Sciatic nerve (tissue), 2 donors: ENCODE measurements at regions not wholly inside any gene's neighbourhood (a gene's known extent, or its start where the extent isn't known, plus 50 kb on each side); places are given as distances from the start of the nearest gene placed in this dataset.
"Not testable (repeated sequence)": the region's sequence is repeated elsewhere in the genome, so short reads cannot be mapped to it uniquely, and the experiment has no call there.

Source experiments
- ATAC-seq: fragments of 200-7000 bp; cut with Tn5 transposase; one replicate; pipeline ENCODE4 v1.9.1; 2020; ENCODE audit warnings: mild to moderate bottlenecking, moderate library complexity
- DNase-seq: peaks from one replicate; pipeline ENCODE4 v3.0.0-alpha.2; 2020; ENCODE audit warnings: low spot score
- intact Hi-C: fragments of 100-400 bp; cut with DNase I; formaldehyde crosslinking; loops from one replicate; pipeline ENCODE4 v1.14.2; 2022
- donor health status: DM: no; HTN: no; CAD: no.
- donor health status: DM: no; HTN: no; CAD: no.

- DNase-seq: no peak
- no peak for ATAC-seq
- intact Hi-C loops: no loop called here
These were observed 267.3 kb downstream of the LRATD1 start for GRCh38 chr2:14899621-14900414.

GRCh38 chr2:14901737-14902136, 269.2 kb downstream of the LRATD1 start:
- peak; percentile 58 for ATAC-seq
- intact Hi-C loops: no loop called here
- no peak for DNase-seq

GRCh38 chr2:14902953-14903352, 270.4 kb downstream of the LRATD1 start:
- ATAC-seq (peak; percentile 88), DNase-seq (no peak)
- intact Hi-C loops: no loop called here

- intact Hi-C loops: no loop called here
- ATAC-seq: no peak
These were observed 271.3 kb downstream of the LRATD1 start for GRCh38 chr2:14903709-14904374.

GRCh38 chr2:14904378-14904777, 271.9 kb downstream of the LRATD1 start:
- ATAC-seq, intact Hi-C loops, DNase-seq: not testable (repeated sequence)

More at GRCh38 chr2:14903709-14904374, 271.3 kb downstream of the LRATD1 start:
- DNase-seq: no peak

- intact Hi-C loops: no loop called here
- DNase-seq: no peak
- ATAC-seq: no peak
These were observed 273.1 kb downstream of the LRATD1 start for GRCh38 chr2:14905571-14905970.

- ATAC-seq (peak; percentile 36), DNase-seq (no peak)
- intact Hi-C loops: no loop called here
These were observed 274.6 kb downstream of the LRATD1 start for GRCh38 chr2:14907014-14907612.

- ATAC-seq: peak; percentile 41
- DNase-seq: no peak
- intact Hi-C loops: no loop called here
These were observed 277.3 kb downstream of the LRATD1 start for GRCh38 chr2:14909795-14910194.

GRCh38 chr2:14910654-14911053, 278.1 kb downstream of the LRATD1 start:
- intact Hi-C loops: no loop called here
- no peak for DNase-seq
- peak; percentile 41 for ATAC-seq

GRCh38 chr2:14915983-14916382, 283.5 kb downstream of the LRATD1 start:
- ATAC-seq: no peak
- no peak for DNase-seq
- intact Hi-C loops: no loop called here

- intact Hi-C loops: no loop called here
- ATAC-seq: no peak
- no peak for DNase-seq
These were observed 291.5 kb downstream of the LRATD1 start for GRCh38 chr2:14923820-14924580.

- no peak for ATAC-seq
- DNase-seq: no peak
- intact Hi-C loops: no loop called here
These were observed 293.0 kb downstream of the LRATD1 start for GRCh38 chr2:14925471-14925870.

GRCh38 chr2:14927021-14927564, 294.6 kb downstream of the LRATD1 start:
- DNase-seq (no peak), ATAC-seq (no peak)
- intact Hi-C loops: no loop called here

GRCh38 chr2:14928056-14928455, 295.5 kb downstream of the LRATD1 start:
- intact Hi-C loops: no loop called here
- DNase-seq (no peak), ATAC-seq (no peak)

GRCh38 chr2:14930441-14930840, 297.9 kb downstream of the LRATD1 start:
- DNase-seq (no peak), ATAC-seq (no peak)
- intact Hi-C loops: loop anchor here (2.0 kb wide), 1 partner anchor 148 kb away; no protein-coding TSS in a partner anchor

GRCh38 chr2:14932285-14932684, 299.8 kb downstream of the LRATD1 start:
- intact Hi-C loops: no loop called here
- ATAC-seq (no peak), DNase-seq (no peak)

- DNase-seq (no peak), ATAC-seq (no peak)
- intact Hi-C loops: no loop called here
These were observed 301.2 kb downstream of the LRATD1 start for GRCh38 chr2:14933753-14934152.

- DNase-seq (no peak), ATAC-seq (no peak)
- intact Hi-C loops: no loop called here
These were observed 303.9 kb downstream of the LRATD1 start for GRCh38 chr2:14936426-14936825.

GRCh38 chr2:14937336-14937735, 304.8 kb downstream of the LRATD1 start:
- DNase-seq (no peak), ATAC-seq (no peak)
- intact Hi-C loops: no loop called here
